GM12891 (cell line): ENCODE measurements at regions not wholly inside any gene's neighbourhood (a gene's known extent, or its start where the extent isn't known, plus 50 kb on each side); places are given as distances from the start of the nearest gene placed in this dataset.

Experiments used
- POLR2A ChIP-seq: IDR thresholded peaks from 2 replicates; pipeline ENCODE4 v1.6.1; 2011; ENCODE audit warnings: low read depth, low read length, control low read depth
- POLR2AphosphoS5 ChIP-seq: IDR thresholded peaks from 2 replicates; pipeline ENCODE4 v1.6.1; 2011; ENCODE audit warnings: low read depth, low read length, control low read depth

DNA sequence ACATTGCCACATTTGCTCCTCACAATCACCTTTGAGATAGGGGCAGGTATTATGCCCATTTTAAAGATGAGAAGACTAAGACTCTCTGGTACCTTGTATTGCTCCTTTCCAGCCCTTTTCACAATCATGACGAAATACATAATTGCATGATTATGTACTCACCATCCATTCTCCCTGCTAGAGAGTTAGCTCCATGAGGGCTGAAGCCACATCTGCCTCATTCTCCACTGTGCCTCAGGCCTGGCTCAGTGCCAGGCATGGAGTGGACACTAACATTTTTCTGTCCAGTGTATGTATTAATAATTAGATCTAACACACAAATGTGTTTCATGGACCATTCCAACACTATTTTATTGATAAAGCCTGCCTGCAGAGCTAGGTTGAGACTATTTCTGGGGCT is 191.4 kb downstream of the MINAR1 start:
- TF ChIP-seq POLR2AphosphoS5 (no peak), POLR2A (no peak)
